IMR-90 (cell line): ENCODE measurements at regions not wholly inside any gene's neighbourhood (a gene's known extent, or its start where the extent isn't known, plus 50 kb on each side); places are given as distances from the start of the nearest gene placed in this dataset.

Experiments used
- ATAC-seq: fragments of 200-7000 bp; cut with Tn5 transposase; 2 replicates; pipeline ENCODE4 v1.9.1; 2020; ENCODE audit warnings: low read depth, mild to moderate bottlenecking, moderate library complexity
- BruUV-seq: library from RNA; stranded (reverse); fragments of 400-500 nt; replicated peaks from 2 replicates; lab custom pipeline; 2021; lab: Mats Ljungman, UMichigan
- CTCF ChIA-PET: fragments of 300-600 bp; formaldehyde crosslinking; extraction: SDS; loops from one replicate; lab custom pipeline; 2021; ENCODE audit warnings: antibody characterized with exemption; lab: Yijun Ruan, JAX
- POLR2A ChIA-PET: fragments of 300-600 bp; sonication (Branson Sonifier 250); formaldehyde crosslinking; loops from one replicate; lab custom pipeline; 2022; ENCODE audit warnings: antibody characterized with exemption; ENCODE audit not compliant: unreplicated experiment; lab: Charles Lee
- DNase-seq: peaks from one replicate; pipeline ENCODE4 v3.0.0; 2013
- H2AFZ ChIP-seq: replicated peaks from 2 replicates; pipeline ENCODE3; 2013; ENCODE audit warnings: low read length, mild to moderate bottlenecking; ENCODE audit not compliant: poor library complexity
- H2AK5ac ChIP-seq: 2 replicates; pipeline ENCODE4 v1.6.1; 2013; ENCODE audit warnings: low read depth, low read length, inconsistent platforms
- H2AK9ac ChIP-seq: replicated peaks from 2 replicates; pipeline ENCODE3; 2013; ENCODE audit warnings: mild to moderate bottlenecking, low read depth, low read length, moderate library complexity; ENCODE audit not compliant: poor library complexity
- H2BK120ac ChIP-seq: 2 replicates; pipeline ENCODE4 v1.6.1; 2013; ENCODE audit warnings: low read depth, low read length, inconsistent platforms
- H2BK15ac ChIP-seq: 3 replicates; pipeline ENCODE4 v1.6.1; 2013; ENCODE audit warnings: low read depth, low read length, inconsistent platforms
- H2BK20ac ChIP-seq: 2 replicates; pipeline ENCODE4 v1.6.1; 2013; ENCODE audit warnings: low read depth, mild to moderate bottlenecking, inconsistent platforms, low read length, moderate library complexity
- H2BK5ac ChIP-seq: 2 replicates; pipeline ENCODE4 v1.6.1; 2013; ENCODE audit warnings: mild to moderate bottlenecking, low read depth, low read length, inconsistent platforms; ENCODE audit not compliant: poor library complexity, severe bottlenecking
- H3K14ac ChIP-seq: replicated peaks from 2 replicates; pipeline ENCODE4 v1.6.1; 2013; ENCODE audit warnings: low read depth, low read length, inconsistent platforms
- H3K18ac ChIP-seq: 2 replicates; pipeline ENCODE4 v1.6.1; 2013; ENCODE audit warnings: low read depth, low read length, control low read depth
- H3K23ac ChIP-seq: 2 replicates; pipeline ENCODE4 v1.6.1; 2013; ENCODE audit warnings: low read depth, low read length, inconsistent platforms
- H3K27ac ChIP-seq: 2 replicates; pipeline ENCODE4 v1.5.1; 2013; ENCODE audit warnings: mild to moderate bottlenecking, control low read depth, low read length; ENCODE audit not compliant: insufficient read depth
- H3K27me3 ChIP-seq: 2 replicates; pipeline ENCODE4 v1.6.1; 2013; ENCODE audit warnings: low read length; ENCODE audit not compliant: control insufficient read depth, insufficient read depth
- H3K36me3 ChIP-seq: 2 replicates; pipeline ENCODE4 v1.6.1; 2013; ENCODE audit warnings: low read length, mixed read lengths; ENCODE audit not compliant: control insufficient read depth, insufficient read depth
- H3K4ac ChIP-seq: 2 replicates; pipeline ENCODE4 v1.6.1; 2013; ENCODE audit warnings: low read depth, low read length, inconsistent platforms
- H3K4me1 ChIP-seq: 2 replicates; pipeline ENCODE4 v1.6.1; 2013; ENCODE audit warnings: low read length, mixed read lengths; ENCODE audit not compliant: control insufficient read depth, insufficient read depth
- H3K4me2 ChIP-seq: 2 replicates; pipeline ENCODE4 v1.6.1; 2013; ENCODE audit warnings: low read depth, mild to moderate bottlenecking, control low read depth, low read length, moderate library complexity
- H3K4me3 ChIP-seq: 2 replicates; pipeline ENCODE4 v1.5.1; 2013; ENCODE audit warnings: low read depth, mild to moderate bottlenecking, control low read depth, low read length, moderate library complexity; ENCODE audit not compliant: insufficient read depth
- H3K56ac ChIP-seq: 2 replicates; pipeline ENCODE4 v1.6.1; 2013; ENCODE audit warnings: low read length, inconsistent platforms; ENCODE audit not compliant: insufficient read depth; ENCODE audit errors: extremely low read depth
- H3K79me1 ChIP-seq, 2 experiments: 2 replicates each; pipeline ENCODE4 v1.6.1; 2013; ENCODE audit warnings: low read length in 2 of 2, inconsistent platforms in 1 of 2, low read depth in 1 of 2
- H3K9ac ChIP-seq: 2 replicates; pipeline ENCODE4 v1.6.1; 2013; ENCODE audit warnings: low read depth, low read length, control low read depth
- H3K9me1 ChIP-seq: 2 replicates; pipeline ENCODE4 v1.6.1; 2013; ENCODE audit warnings: low read length, inconsistent platforms; ENCODE audit not compliant: insufficient read depth
- H3K9me3 ChIP-seq: 2 replicates; pipeline ENCODE4 v1.6.1; 2013; ENCODE audit warnings: low read length; ENCODE audit not compliant: control insufficient read depth, insufficient read depth
- H4K20me1 ChIP-seq: 2 replicates; pipeline ENCODE4 v1.6.1; 2013; ENCODE audit warnings: low read length, inconsistent platforms; ENCODE audit not compliant: insufficient read depth
- H4K5ac ChIP-seq: 2 replicates; pipeline ENCODE4 v1.6.1; 2013; ENCODE audit warnings: mild to moderate bottlenecking, low read depth, low read length, control low read depth
- H4K8ac ChIP-seq, 2 experiments: 2 replicates each; pipeline ENCODE4 v1.6.1; 2013; ENCODE audit warnings: low read depth in 2 of 2, low read length in 2 of 2, control low read depth in 1 of 2, inconsistent platforms in 1 of 2
- H4K91ac ChIP-seq: 2 replicates; pipeline ENCODE4 v1.6.1; 2013; ENCODE audit warnings: low read depth, low read length, inconsistent platforms; ENCODE audit not compliant: insufficient read depth
- BHLHE40 ChIP-seq: fragments of 150-350 bp; IDR thresholded peaks from 2 replicates; pipeline ENCODE4 v1.6.1; 2016; ENCODE audit warnings: mild to moderate bottlenecking, low read depth, low read length
- CEBPB ChIP-seq: IDR thresholded peaks from 2 replicates; pipeline ENCODE4 v1.6.1; 2012; ENCODE audit warnings: low read depth, low read length, improper control_type of control experiment
- CHD1 ChIP-seq: IDR thresholded peaks from 2 replicates; pipeline ENCODE4 v1.6.1; 2012; ENCODE audit warnings: low read depth, low read length, improper control_type of control experiment
- FOS ChIP-seq: fragments of 150-350 bp; IDR thresholded peaks from 2 replicates; pipeline ENCODE4 v1.6.1; 2016; ENCODE audit warnings: low read depth, low read length
- MAFK ChIP-seq: IDR thresholded peaks from 2 replicates; pipeline ENCODE4 v1.6.1; 2012; ENCODE audit warnings: low read depth, low read length, improper control_type of control experiment
- MAZ ChIP-seq: IDR thresholded peaks from 2 replicates; pipeline ENCODE4 v1.6.1; 2012; ENCODE audit warnings: low read depth, mild to moderate bottlenecking, low read length, improper control_type of control experiment, moderate library complexity, borderline replicate concordance
- MXI1 ChIP-seq: IDR thresholded peaks from 2 replicates; pipeline ENCODE4 v1.6.1; 2012; ENCODE audit warnings: low read depth, mild to moderate bottlenecking, low read length, moderate library complexity, borderline replicate concordance
- NFE2L2 ChIP-seq: fragments of 150-350 bp; IDR thresholded peaks from 2 replicates; pipeline ENCODE4 v1.6.1; 2016; ENCODE audit warnings: low read depth, mild to moderate bottlenecking, low read length
- POLR2A ChIP-seq: IDR thresholded peaks from 2 replicates; pipeline ENCODE4 v1.6.1; 2012; ENCODE audit warnings: mild to moderate bottlenecking, low read depth, low read length
- RAD21 ChIP-seq: IDR thresholded peaks from 2 replicates; pipeline ENCODE4 v1.6.1; 2012; ENCODE audit warnings: low read length, improper control_type of control experiment
- RCOR1 ChIP-seq: IDR thresholded peaks from 2 replicates; pipeline ENCODE4 v1.6.1; 2012; ENCODE audit warnings: mild to moderate bottlenecking, low read length, improper control_type of control experiment; ENCODE audit not compliant: insufficient replicate concordance
- RFX5 ChIP-seq: IDR thresholded peaks from 2 replicates; pipeline ENCODE4 v1.8.0; 2012; ENCODE audit warnings: low read depth, mild to moderate bottlenecking, low read length, moderate library complexity
- SMC3 ChIP-seq: fragments of 150-350 bp; IDR thresholded peaks from 2 replicates; pipeline ENCODE4 v1.6.1; 2016; ENCODE audit warnings: low read depth, mild to moderate bottlenecking, antibody characterized with exemption, low read length, moderate library complexity
- USF2 ChIP-seq: fragments of 150-350 bp; IDR thresholded peaks from 2 replicates; pipeline ENCODE4 v1.6.1; 2017; ENCODE audit warnings: mild to moderate bottlenecking, antibody characterized with exemption, low read length, low read depth
- WGBS, 2 experiments: methylation state at CpG; one replicate each; pipeline versions ENCODE4 v1.1.5 to v1.1.7; 2013; ENCODE audit warnings: missing lambda C conversion rate in 2 of 2; ENCODE audit not compliant: insufficient read length in 1 of 2; ENCODE audit errors: extremely low coverage in 2 of 2; 5-methylcytosine and 5-hydroxymethylcytosine counted together
- dilution Hi-C: fragments of 300-500 bp; cut with HindIII; formaldehyde crosslinking; loops from one replicate; pipeline ENCODE4 v1.14.3; 2018; ENCODE audit warnings: low sequenced_read_pairs; ENCODE audit not compliant: unreplicated experiment
- in situ Hi-C: fragments of 300-500 bp; cut with MboI; formaldehyde crosslinking; loops from 3 replicates; pipeline ENCODE4 v1.14.3; 2019; ENCODE audit warnings: low sequenced_read_pairs, inconsistent platforms, mixed read lengths
- intact Hi-C: fragments of 100-400 bp; cut with micrococcal nuclease; formaldehyde crosslinking; loops from 2 replicates; pipeline ENCODE4 v1.10.0; 2022
- TF ChIP-seq, protein P1 (sequence below): fragments of 150-350 bp; IDR thresholded peaks from 2 replicates; pipeline ENCODE4 v1.6.1; 2016; ENCODE audit warnings: low read depth, mild to moderate bottlenecking, low read length, moderate library complexity, borderline replicate concordance
- TF ChIP-seq, protein P2 (sequence below): conservative IDR thresholded peaks from 2 replicates; pipeline ENCODE4 v1.5.1; 2012; ENCODE audit warnings: mild to moderate bottlenecking, low read depth, low read length, improper control_type of control experiment

DNA sequence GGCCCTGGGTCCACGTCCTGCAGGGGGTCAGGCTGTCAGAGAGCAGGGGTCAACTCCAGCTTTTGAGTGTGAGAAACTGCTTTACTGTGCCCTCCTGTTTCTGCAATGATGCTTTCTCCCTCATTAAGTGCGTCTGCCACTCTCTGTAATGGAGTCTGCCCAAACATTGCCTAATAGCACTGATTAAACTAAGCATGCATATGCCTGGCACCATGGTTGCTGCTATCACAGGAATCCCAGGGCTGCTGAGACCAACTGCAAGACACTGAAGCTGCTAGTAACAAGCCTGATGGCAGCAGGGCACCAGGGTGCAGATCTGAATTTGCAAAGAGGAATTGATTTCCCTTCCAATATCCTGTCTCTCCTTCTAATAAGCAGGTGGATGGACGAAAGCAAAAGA lies 125.3 kb downstream of the SLC24A2 start:
- H4K8ac ChIP-seq, result no peak overlapping the region
- no peak overlapping the region for H2AFZ ChIP-seq
- dilution Hi-C loops (no loop called here), in situ Hi-C loops (no loop called here), intact Hi-C loops (no loop called here)
- no peaks in the 10 kb centered on the region for H3K27me3 ChIP-seq
- BruUV-seq, result no TSS peak
- CTCF ChIA-PET, result no interaction called here
- WGBS, 2 experiments, result 40% methylated on average over 1 of the region's 3 CpGs; no CpG with 5 or more reads in 1 of the 2 experiments
- no peak overlapping the region for H4K5ac ChIP-seq
- no peak overlapping the region for H3K4ac ChIP-seq
- no peak overlapping the region for H2BK5ac ChIP-seq
- no peak overlapping the region for H2BK120ac ChIP-seq
- no peaks in the 10 kb centered on the region for H4K20me1 ChIP-seq
- no peak overlapping the region for H3K56ac ChIP-seq
- H3K9me3 ChIP-seq, result no peaks in the 10 kb centered on the region
- H3K79me1 ChIP-seq, result no peaks in the 10 kb centered on the region
- H3K36me3 ChIP-seq, result no peaks in the 10 kb centered on the region
- ATAC-seq, result no peak
- no peaks in the 10 kb centered on the region for H3K4me1 ChIP-seq
- no peak for TF ChIP-seq MAFK
- TF ChIP-seq FOS, result no peak
- TF ChIP-seq, protein P1, sequence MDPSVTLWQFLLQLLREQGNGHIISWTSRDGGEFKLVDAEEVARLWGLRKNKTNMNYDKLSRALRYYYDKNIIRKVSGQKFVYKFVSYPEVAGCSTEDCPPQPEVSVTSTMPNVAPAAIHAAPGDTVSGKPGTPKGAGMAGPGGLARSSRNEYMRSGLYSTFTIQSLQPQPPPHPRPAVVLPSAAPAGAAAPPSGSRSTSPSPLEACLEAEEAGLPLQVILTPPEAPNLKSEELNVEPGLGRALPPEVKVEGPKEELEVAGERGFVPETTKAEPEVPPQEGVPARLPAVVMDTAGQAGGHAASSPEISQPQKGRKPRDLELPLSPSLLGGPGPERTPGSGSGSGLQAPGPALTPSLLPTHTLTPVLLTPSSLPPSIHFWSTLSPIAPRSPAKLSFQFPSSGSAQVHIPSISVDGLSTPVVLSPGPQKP, result no peak
- TF ChIP-seq CHD1, result no peak
- no peak for TF ChIP-seq POLR2A
- TF ChIP-seq RAD21, result no peak
- no peak for TF ChIP-seq NFE2L2
- TF ChIP-seq CEBPB, result no peak
- TF ChIP-seq, protein P2, sequence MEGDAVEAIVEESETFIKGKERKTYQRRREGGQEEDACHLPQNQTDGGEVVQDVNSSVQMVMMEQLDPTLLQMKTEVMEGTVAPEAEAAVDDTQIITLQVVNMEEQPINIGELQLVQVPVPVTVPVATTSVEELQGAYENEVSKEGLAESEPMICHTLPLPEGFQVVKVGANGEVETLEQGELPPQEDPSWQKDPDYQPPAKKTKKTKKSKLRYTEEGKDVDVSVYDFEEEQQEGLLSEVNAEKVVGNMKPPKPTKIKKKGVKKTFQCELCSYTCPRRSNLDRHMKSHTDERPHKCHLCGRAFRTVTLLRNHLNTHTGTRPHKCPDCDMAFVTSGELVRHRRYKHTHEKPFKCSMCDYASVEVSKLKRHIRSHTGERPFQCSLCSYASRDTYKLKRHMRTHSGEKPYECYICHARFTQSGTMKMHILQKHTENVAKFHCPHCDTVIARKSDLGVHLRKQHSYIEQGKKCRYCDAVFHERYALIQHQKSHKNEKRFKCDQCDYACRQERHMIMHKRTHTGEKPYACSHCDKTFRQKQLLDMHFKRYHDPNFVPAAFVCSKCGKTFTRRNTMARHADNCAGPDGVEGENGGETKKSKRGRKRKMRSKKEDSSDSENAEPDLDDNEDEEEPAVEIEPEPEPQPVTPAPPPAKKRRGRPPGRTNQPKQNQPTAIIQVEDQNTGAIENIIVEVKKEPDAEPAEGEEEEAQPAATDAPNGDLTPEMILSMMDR, result no peak
- no peak for TF ChIP-seq MAZ
- no peak for TF ChIP-seq SMC3
- TF ChIP-seq USF2, result no peak
- no peak for TF ChIP-seq BHLHE40
- no peak for TF ChIP-seq RFX5
- no peak for TF ChIP-seq MXI1
- TF ChIP-seq RCOR1, result no peak
- H3K9me1 ChIP-seq, result no peaks in the 10 kb centered on the region
- no peak overlapping the region for H3K4me2 ChIP-seq
- no peak overlapping the region for H3K14ac ChIP-seq
- H2AK5ac ChIP-seq, result no peak overlapping the region
- no peak overlapping the region for H2AK9ac ChIP-seq
- no peak overlapping the region for H2BK15ac ChIP-seq
- H3K23ac ChIP-seq, result no peak overlapping the region
- no peak overlapping the region for H3K18ac ChIP-seq
- no peak overlapping the region for H3K4me3 ChIP-seq
- no peak overlapping the region for H4K91ac ChIP-seq
- POLR2A ChIA-PET, result no interaction called here
- no peak overlapping the region for H3K9ac ChIP-seq
- DNase-seq, result no peak
- H2BK20ac ChIP-seq, result no peak overlapping the region
- H3K27ac ChIP-seq, result no peak overlapping the region
